Kidney tubule cell (primary cell): ENCODE measurements at regions not wholly inside any gene's neighbourhood (a gene's known extent, or its start where the extent isn't known, plus 50 kb on each side); places are given as distances from the start of the nearest gene placed in this dataset.

ENCODE experiments used
- DNase-seq: peaks from one replicate; pipeline ENCODE4 v3.0.0-alpha.2; 2018; ENCODE audit warnings: low spot score

DNA sequence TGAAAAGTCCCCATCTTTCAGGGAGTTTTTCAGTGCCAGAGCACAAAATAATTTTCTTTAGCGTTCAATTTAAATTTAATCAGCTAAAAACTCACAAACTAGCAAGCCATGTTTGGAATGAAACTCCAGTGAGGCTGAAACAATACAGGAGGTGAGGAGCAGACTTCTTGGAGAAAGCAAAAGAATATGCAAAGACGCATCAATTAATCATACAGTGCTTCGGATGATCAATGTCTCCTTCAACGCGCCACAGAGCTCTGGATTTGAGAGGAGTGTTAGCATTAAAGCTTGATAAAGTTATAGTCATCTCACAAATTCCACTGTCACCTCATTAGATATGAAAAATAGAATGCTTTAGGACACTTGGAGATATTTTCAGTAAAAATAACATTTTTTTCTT is 248.0 kb downstream of the WDR11 start:
- DNase-seq = no peak

- no peak for DNase-seq
Measured at GRCh38 chr10:121099592-121099991, 248.4 kb downstream of the WDR11 start.

DNA sequence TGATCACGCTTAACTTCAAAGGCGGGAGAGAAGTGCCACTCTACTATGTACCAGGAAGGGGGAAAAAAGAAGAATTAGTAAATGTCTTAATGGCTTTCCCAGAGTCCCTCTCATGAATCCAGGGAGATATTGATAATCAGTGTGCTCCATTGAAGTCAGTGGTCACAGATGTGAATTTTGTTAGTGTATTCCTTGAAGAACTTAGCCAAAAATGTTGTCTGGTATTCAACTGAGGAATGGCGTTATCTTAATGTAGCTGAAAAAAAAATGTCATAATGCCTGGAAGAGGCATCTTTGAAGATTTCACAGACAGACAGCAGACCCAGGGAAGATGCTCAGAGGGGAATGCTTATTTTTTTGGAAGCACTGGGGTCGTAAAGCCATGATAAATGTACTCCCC is 250.4 kb downstream of the WDR11 start:
- DNase-seq = no peak

DNA sequence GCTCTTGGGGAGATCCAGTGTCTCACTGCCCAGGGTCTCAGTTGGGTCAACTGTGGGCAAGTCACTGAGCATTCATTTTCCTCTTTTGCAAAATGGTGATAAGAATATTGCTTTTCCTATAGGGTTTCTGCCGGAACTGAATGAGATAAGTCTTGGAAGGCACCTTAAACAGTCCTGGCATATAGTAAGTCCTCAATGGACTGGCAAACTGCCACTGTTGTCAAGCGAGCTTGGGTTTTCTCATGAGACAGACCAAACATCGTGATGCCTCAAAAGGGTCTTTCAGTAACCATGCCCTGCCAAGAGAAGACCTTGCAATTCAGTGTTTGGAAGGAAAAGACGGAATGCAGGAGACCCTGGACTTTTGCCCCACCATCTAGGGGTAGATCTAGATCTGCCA is 251.5 kb downstream of the WDR11 start:
- no peak for DNase-seq

DNA sequence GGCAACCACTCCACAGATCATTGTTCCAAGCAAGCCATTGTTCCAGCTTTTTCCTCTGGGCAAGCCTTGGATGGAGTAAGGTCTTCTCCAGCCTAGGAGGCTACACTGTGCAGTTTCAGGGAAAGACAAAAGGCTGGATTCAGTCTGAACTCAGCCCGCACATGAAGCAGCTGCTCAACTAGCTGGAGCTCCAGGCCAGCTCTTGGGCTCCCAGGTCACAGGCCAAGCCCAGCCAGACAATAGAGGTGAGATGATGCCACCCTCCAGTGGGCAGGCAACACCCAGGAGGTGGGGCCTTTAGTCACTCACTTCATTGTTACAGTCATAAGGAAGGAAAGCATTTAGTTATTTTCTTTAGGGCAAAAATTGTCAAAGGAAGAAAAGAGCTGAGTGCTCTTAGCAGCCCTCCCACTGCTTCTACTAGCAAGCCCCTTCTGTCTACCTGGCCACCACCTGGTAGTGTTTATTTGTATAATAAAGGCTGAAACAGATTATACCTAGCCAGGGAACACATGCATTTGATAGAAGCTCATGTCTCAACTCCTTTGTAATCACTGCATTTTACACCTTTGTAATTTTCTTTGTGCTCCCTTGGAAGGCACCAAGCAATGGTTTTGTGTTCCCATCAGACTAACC is 253.4 kb downstream of the WDR11 start:
- DNase-seq = peak; percentile 51

GRCh38 chr10:121106611-121107010 is 255.4 kb downstream of the WDR11 start:
- DNase-seq = no peak

- DNase-seq = no peak
Measured at GRCh38 chr10:121108051-121108450, 256.9 kb downstream of the WDR11 start.

DNA sequence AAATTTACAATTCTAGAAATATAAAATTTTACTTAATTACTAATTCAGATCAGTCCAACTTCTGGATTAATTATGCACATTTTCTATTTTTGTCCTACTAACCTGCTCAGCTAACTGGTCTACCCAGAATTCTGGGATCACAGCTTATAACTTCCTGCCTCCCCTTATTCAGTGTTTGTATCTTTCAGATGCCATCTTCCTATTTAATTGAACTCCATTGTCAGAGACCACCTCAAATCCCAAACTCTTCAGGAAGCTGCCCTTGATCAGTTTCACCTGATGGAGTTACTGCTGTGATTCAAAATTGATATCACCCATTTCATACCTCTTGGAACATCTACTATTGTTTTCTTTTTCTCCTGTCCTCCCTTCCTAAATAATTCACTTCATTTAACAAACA is 259.2 kb downstream of the WDR11 start:
- DNase-seq = no peak

DNA sequence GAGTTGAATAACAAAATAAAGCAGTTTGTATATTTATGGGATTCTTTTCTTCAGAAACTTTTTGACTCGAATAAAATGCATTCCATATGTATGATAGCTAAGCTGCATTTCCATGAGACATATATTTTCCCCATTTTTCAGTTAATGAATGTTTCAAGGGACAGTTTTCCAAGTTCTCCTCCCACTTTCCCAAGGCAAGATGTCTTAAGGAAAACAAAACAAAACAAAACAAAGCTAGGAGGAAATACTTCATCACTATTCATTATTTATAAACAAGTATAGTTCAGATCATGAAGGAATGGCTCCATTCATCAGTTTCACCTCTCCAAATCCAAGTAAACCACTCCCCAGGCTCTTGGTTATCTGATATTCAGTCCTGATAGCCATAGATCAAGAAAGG is 261.0 kb downstream of the WDR11 start:
- DNase-seq = no peak

- DNase-seq = peak; percentile 4
Measured at GRCh38 chr10:121112579-121113384, 261.6 kb downstream of the WDR11 start.

DNA sequence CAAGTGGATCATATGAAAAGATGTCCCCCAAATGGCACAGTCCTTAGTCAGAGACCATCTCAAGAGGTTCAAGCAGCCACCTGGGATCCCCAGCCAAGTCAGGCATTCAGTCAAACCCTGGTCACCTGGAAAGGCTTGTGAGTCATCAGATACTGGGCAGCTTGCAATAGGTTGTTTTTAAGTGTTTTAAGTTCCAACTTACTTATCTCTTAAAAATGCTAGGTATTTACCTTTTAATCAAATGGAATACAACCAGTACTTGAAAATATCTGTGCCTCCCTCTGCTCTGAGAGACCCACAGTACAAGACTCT is 262.2 kb downstream of the WDR11 start:
- DNase-seq = peak; percentile 88

DNA sequence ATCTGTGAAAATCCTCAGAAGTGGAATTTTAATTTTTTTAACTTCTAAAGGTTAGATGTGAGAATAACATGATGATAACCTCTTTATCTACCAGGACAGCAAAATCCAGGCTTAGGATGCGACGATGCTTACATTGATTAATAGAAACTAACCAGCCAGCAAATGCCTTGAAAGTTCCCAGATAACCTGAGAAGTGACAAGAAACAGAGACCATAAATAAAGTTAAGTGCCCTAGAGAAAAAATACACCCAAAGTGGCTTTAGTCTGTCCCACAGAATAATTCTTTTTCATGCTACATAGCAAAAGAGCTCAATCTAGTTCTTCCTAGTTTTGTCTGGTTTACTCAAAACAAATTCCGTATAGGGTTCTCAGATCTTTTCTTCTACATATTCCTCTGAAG is 262.7 kb downstream of the WDR11 start:
- DNase-seq = no peak

- DNase-seq = no peak
Measured at GRCh38 chr10:121115154-121115553, 264.0 kb downstream of the WDR11 start.

- no peak for DNase-seq
Measured at GRCh38 chr10:121121462-121121861, 270.3 kb downstream of the WDR11 start.

DNA sequence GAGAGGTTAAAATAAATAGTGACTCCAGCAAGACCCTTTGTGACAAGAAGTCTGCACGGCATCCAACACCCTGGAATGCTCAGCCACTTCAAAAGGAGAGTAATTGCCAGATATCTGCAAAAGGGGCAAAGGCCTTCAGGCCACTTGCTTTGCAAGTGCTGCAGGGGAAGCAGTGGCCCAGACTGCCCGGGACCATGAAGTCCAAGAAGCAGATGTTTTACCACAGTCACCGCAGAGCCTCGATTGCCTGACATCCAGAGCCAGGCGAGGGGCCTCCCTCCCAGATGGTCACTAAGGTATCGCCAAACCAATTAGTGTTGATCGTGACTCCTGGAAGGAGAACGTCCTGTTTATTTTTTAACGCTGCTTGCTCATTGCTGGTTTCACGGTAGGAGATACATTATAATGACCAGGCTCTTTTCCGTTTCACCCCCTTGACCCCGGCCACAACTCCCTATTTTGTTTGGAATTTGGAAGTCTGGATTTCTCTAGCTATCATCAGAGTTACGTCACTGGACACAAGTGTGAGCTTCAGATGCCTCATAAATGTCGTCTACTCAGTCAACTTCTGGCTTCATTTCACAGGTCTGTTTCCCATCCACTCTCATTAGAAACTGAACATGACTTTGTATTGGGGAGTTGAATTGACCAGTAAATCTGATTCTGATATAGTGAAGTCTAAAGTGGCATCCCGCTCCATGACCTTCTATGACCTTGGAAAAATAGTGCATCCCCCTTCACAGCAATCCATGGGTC is 276.2 kb downstream of the WDR11 start:
- no peak for DNase-seq

DNA sequence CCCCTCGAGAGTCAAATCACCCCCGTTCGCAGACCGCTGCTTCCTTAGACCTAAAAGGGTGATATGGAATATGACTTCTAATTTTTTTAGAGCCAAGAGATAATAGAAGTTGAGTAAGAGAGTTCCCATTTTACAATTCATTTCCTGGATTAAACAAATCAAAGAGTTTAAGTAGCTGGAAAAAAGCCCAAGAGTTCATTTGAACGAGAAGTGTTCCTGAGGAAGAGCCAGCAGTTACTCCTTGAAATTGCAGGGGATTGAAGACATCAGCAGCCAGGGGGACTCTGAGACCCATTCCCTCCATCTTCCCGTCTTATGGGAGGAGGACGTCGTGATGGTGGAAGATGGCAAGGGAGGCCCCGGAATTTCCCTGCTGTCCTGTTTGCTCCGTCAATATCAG is 277.0 kb downstream of the WDR11 start:
- DNase-seq = no peak

GRCh38 chr10:121129266-121129665 is 278.1 kb downstream of the WDR11 start:
- DNase-seq = no peak

DNA sequence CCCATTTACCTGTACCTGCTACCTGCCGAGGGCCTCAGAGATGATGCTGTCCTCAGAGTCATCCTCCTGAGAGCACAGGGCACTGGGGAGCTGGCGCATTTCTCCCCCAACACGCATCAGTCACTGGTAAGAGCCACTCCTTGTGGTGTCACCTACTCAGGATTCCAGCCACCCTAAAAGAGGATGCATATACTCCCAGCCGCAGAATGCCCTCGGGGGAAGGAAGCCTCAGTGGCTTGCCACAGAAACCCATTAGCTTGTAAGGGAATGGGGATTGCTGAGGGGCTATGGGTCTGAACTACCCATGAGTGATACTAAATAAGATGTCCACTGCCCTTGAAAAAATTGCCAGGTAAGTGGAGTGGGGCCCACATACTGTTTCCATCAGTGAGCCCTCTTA is 279.2 kb downstream of the WDR11 start:
- no peak for DNase-seq

GRCh38 chr10:121131014-121131413 is 279.9 kb downstream of the WDR11 start:
- DNase-seq = no peak

- DNase-seq = no peak
Measured at GRCh38 chr10:121131426-121132265, 280.5 kb downstream of the WDR11 start.

DNA sequence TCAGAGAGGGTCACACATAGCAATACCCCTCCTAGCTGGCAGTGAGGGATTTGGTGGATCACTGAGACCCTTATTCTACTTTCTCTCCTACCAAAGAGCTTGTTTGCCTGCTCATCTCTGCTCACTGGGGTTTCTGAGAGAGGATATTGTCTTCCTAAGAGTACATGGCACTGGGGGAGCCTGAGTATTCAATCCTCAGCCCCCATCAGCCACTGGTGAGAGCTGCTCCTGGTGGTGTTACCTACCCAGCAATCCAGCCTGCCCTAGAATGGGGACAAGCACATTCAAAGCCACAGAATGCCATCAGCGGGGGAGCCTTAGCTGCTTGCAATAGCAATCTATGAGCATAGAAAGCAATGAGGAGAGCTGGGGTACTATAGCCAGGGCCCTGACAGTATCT is 281.1 kb downstream of the WDR11 start:
- DNase-seq = no peak

GRCh38 chr10:121133901-121134300 is 282.7 kb downstream of the WDR11 start:
- DNase-seq = no peak
